ENCODE measurements at regions not wholly inside any gene's neighbourhood (a gene's known extent, or its start where the extent isn't known, plus 50 kb on each side); places are given as distances from the start of the nearest gene placed in this dataset.

DNA sequence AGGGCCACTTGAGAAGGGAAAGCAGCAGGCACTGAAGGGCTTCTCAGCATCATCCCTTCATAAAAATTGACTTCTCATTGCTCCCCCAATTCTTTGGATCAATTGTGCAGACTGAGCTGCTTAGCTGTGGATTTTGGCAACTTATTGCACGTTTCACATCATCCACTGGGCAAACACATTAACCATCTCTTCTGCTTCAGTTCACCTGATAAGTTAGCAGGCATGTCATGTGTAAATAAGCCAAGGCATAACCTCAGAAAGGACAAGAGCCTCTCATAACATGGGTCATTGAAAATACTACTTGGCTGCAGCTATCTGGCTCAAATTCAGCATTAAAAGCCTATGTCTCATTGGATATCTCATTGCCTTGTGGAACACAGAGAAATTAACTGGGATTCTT, 366.5 kb downstream of the LRRC3B start:
- TF ChIP-seq, protein P1, sequence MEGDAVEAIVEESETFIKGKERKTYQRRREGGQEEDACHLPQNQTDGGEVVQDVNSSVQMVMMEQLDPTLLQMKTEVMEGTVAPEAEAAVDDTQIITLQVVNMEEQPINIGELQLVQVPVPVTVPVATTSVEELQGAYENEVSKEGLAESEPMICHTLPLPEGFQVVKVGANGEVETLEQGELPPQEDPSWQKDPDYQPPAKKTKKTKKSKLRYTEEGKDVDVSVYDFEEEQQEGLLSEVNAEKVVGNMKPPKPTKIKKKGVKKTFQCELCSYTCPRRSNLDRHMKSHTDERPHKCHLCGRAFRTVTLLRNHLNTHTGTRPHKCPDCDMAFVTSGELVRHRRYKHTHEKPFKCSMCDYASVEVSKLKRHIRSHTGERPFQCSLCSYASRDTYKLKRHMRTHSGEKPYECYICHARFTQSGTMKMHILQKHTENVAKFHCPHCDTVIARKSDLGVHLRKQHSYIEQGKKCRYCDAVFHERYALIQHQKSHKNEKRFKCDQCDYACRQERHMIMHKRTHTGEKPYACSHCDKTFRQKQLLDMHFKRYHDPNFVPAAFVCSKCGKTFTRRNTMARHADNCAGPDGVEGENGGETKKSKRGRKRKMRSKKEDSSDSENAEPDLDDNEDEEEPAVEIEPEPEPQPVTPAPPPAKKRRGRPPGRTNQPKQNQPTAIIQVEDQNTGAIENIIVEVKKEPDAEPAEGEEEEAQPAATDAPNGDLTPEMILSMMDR (IDR thresholded peaks at IDR 0.05; ENCODE audit: low read length) = no peak
- TF ChIP-seq EZH2 (optimal IDR thresholded peaks at IDR 0.05; ENCODE audit: low read depth, low read length) = no peak

Data from MM.1S (cell line).